KMS-11 (cell line): ENCODE measurements at regions not wholly inside any gene's neighbourhood (a gene's known extent, or its start where the extent isn't known, plus 50 kb on each side); places are given as distances from the start of the nearest gene placed in this dataset.

Source experiments
- H2AFZ ChIP-seq: fragments of 200-600 bp; sonication (generic); 2 replicates; pipeline ENCODE4 v1.6.1; 2016; ENCODE audit warnings: antibody characterized with exemption, mixed run types, low read depth
- H3K27ac ChIP-seq: fragments of 200-600 bp; sonication (generic); 2 replicates; pipeline ENCODE4 v1.6.1; 2016; ENCODE audit warnings: mild to moderate bottlenecking, mixed run types
- H3K27me3 ChIP-seq: fragments of 200-600 bp; sonication (generic); 2 replicates; pipeline ENCODE4 v1.6.1; 2017; ENCODE audit warnings: mild to moderate bottlenecking, low read depth, mixed run types, moderate library complexity; ENCODE audit not compliant: insufficient read depth
- H3K36me3 ChIP-seq: fragments of 200-600 bp; sonication (generic); 2 replicates; pipeline ENCODE4 v1.6.1; 2017; ENCODE audit warnings: mild to moderate bottlenecking, mixed run types; ENCODE audit not compliant: insufficient read depth
- H3K4me1 ChIP-seq: fragments of 200-600 bp; sonication (generic); 2 replicates; pipeline ENCODE4 v1.6.1; 2016; ENCODE audit warnings: mild to moderate bottlenecking, low read depth, mixed run types; ENCODE audit not compliant: poor library complexity, severe bottlenecking
- H3K4me2 ChIP-seq: fragments of 200-600 bp; sonication (generic); 2 replicates; pipeline ENCODE4 v1.7.0; 2016; ENCODE audit warnings: mild to moderate bottlenecking, mixed run types
- H3K4me3 ChIP-seq: fragments of 200-600 bp; sonication (generic); IDR thresholded peaks from 2 replicates; pipeline ENCODE4 v1.6.1; 2017; ENCODE audit warnings: low read depth, low read length, mixed read lengths; ENCODE audit not compliant: insufficient read depth
- H3K79me2 ChIP-seq: fragments of 200-600 bp; sonication (generic); 2 replicates; pipeline ENCODE4 v1.6.1; 2016; ENCODE audit warnings: low read depth, mixed run types; ENCODE audit not compliant: insufficient read depth
- H3K9ac ChIP-seq: fragments of 200-600 bp; sonication (generic); 2 replicates; pipeline ENCODE4 v1.6.1; 2016; ENCODE audit warnings: mild to moderate bottlenecking, mixed run types
- H4K20me1 ChIP-seq: fragments of 200-600 bp; sonication (generic); 2 replicates; pipeline ENCODE4 v1.6.1; 2016; ENCODE audit warnings: mild to moderate bottlenecking, mixed run types; ENCODE audit not compliant: insufficient read depth
- TF ChIP-seq, protein P1 (sequence below): fragments of 200-600 bp; sonication (generic); conservative IDR thresholded peaks from 2 replicates; pipeline ENCODE4 v1.6.1; 2017; ENCODE audit warnings: low read depth, mild to moderate bottlenecking, antibody characterized with exemption, low read length, moderate library complexity, mixed read lengths

DNA sequence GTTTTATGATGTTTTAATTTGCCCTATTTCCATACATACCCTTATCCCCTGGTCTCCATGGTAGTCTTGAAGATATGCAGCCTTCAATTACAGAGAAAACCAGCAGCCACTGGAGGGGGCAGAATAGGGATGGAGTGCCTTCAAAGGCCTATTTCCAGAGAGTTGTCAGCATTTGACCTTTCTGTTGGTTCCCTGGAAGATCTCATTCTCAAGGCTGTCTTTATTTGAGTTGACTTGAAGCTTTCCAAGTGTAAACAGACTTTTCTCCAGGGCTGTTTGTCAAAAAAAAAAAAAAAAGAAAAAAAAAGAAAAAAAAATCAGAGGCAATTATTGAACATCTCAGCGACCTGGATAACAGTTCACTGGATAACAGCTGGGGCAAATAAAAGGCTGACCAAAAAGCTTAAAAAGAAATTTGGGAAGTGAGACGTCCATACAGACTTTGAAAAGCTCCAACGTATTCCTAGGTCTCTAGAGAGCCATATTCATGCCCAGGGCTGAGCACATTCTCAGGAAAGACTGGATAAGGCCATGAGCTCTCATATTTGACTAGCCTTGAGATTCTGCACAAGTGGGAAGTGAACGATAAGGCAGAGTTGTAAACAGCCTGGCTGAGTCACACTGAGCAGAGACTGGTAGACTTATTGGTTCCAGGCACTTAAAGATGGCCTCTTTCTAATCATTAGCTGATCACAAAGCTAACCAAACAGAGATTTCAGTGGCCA is 126.6 kb downstream of the VAPA start:
- no peak overlapping the region for H3K4me2 ChIP-seq
- no peaks in the 10 kb centered on the region for H3K36me3 ChIP-seq
- TF ChIP-seq, protein P1, sequence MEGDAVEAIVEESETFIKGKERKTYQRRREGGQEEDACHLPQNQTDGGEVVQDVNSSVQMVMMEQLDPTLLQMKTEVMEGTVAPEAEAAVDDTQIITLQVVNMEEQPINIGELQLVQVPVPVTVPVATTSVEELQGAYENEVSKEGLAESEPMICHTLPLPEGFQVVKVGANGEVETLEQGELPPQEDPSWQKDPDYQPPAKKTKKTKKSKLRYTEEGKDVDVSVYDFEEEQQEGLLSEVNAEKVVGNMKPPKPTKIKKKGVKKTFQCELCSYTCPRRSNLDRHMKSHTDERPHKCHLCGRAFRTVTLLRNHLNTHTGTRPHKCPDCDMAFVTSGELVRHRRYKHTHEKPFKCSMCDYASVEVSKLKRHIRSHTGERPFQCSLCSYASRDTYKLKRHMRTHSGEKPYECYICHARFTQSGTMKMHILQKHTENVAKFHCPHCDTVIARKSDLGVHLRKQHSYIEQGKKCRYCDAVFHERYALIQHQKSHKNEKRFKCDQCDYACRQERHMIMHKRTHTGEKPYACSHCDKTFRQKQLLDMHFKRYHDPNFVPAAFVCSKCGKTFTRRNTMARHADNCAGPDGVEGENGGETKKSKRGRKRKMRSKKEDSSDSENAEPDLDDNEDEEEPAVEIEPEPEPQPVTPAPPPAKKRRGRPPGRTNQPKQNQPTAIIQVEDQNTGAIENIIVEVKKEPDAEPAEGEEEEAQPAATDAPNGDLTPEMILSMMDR = no peak
- no peak overlapping the region for H3K27ac ChIP-seq
- no peak overlapping the region for H3K4me3 ChIP-seq
- H3K79me2 ChIP-seq = no peaks in the 10 kb centered on the region
- H3K27me3 ChIP-seq = no peaks in the 10 kb centered on the region
- H3K9ac ChIP-seq = no peak overlapping the region
- H3K4me1 ChIP-seq = no peaks in the 10 kb centered on the region
- H4K20me1 ChIP-seq = no peaks in the 10 kb centered on the region
- no peak overlapping the region for H2AFZ ChIP-seq

DNA sequence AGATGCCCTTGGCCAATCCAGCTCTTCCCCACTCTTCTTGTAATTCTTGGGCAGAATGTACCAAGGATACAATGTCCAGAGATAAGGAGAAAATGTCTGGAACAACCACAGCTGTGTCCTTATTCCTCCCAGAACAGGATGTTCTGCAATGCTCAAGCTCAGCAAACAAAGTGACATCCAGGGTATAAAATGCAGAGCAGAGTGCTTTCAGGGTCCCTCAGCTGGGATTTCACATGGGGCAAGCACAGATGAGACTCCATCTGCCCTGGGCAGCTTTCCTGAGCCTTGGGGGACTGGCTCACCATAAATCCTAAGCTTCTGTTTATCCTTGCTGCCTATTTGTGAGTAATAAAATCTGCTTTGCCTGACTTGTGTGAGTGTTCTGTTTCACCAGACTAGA is 127.4 kb downstream of the VAPA start:
- Histone ChIP-seq H3K4me3 (no peak overlapping the region), H4K20me1 (no peaks in the 10 kb centered on the region)
- TF ChIP-seq, protein P1 = no peak

DNA sequence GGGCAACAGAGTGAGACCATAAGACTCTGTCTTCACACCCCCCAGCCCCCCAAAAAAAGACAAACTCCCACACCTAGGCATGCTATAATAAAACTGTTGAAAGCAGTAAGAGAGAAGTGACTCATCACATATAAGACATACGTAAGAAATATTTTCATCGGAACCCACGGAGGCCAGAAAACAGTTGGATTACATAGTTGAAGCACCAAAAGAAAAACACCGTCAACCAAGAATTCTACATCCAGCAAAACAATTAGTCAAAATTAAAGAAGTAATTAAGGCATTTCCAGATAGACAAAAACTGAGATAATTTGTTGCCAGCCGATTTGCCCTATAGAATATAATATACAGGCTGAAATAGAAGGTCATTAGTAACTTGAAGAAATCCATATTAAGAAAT is 128.7 kb downstream of the VAPA start:
- no peak overlapping the region for H3K9ac ChIP-seq
- no peak overlapping the region for H3K4me3 ChIP-seq
- no peaks in the 10 kb centered on the region for H4K20me1 ChIP-seq
- H3K36me3 ChIP-seq = no peaks in the 10 kb centered on the region
- H3K4me1 ChIP-seq = no peaks in the 10 kb centered on the region
- no peaks in the 10 kb centered on the region for H3K27me3 ChIP-seq
- no peak overlapping the region for H3K27ac ChIP-seq
- no peak overlapping the region for H2AFZ ChIP-seq
- H3K79me2 ChIP-seq = no peaks in the 10 kb centered on the region
- H3K4me2 ChIP-seq = no peak overlapping the region
- TF ChIP-seq, protein P1 = no peak

More for the DNA sequence above, 127.4 kb downstream of the VAPA start:
- Histone ChIP-seq H3K36me3 (no peaks in the 10 kb centered on the region), H3K4me1 (no peaks in the 10 kb centered on the region), H3K27me3 (no peaks in the 10 kb centered on the region), H3K9ac (no peak overlapping the region), H3K4me2 (no peak overlapping the region), H2AFZ (no peak overlapping the region), H3K27ac (no peak overlapping the region), H3K79me2 (no peaks in the 10 kb centered on the region)

DNA sequence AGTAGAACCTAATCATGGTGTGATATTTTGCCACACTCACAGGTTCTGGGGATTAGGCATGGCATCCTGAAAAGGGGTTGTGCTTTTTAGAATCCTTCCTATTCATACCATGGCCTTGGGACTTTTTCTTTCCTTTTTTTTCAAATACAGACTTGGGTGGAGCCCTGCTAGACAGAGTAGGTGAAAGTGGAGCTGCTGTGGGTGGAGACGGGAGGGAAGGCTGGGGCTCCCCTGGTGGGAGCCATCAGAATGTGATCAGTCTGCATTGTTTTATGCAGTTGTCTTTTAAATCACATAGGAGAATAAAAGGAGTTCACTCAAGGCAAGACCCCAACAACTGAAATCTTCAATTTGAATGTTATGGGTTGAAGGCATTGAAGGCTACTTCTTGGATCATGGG is 130.2 kb downstream of the VAPA start:
- H3K79me2 ChIP-seq = no peaks in the 10 kb centered on the region
- no peak overlapping the region for H3K27ac ChIP-seq
- H3K4me1 ChIP-seq = no peaks in the 10 kb centered on the region
- TF ChIP-seq, protein P1 = no peak
- H4K20me1 ChIP-seq = no peaks in the 10 kb centered on the region
- no peak overlapping the region for H3K9ac ChIP-seq
- H3K36me3 ChIP-seq = no peaks in the 10 kb centered on the region
- no peaks in the 10 kb centered on the region for H3K27me3 ChIP-seq
- no peak overlapping the region for H2AFZ ChIP-seq
- no peak overlapping the region for H3K4me2 ChIP-seq
- H3K4me3 ChIP-seq = no peak overlapping the region
